Breast epithelium (tissue), 4 donors: ENCODE measurements at regions not wholly inside any gene's neighbourhood (a gene's known extent, or its start where the extent isn't known, plus 50 kb on each side); places are given as distances from the start of the nearest gene placed in this dataset.

ENCODE experiments used
- DNase-seq, 2 donors: peaks; one replicate each; pipeline ENCODE4 v3.0.0-alpha.2; 2019; ENCODE audit warnings: low spot score in 2 of 2
- H3K27ac ChIP-seq, 2 donors: fragments of 200-600 bp; sonication (generic) in 1 of 2; one replicate each; pipeline ENCODE4 v1.5.1; 2016 to 2019; ENCODE audit warnings: mild to moderate bottlenecking in 1 of 2
- H3K27me3 ChIP-seq, 2 donors: fragments of 200-600 bp; sonication (generic) in 1 of 2; one replicate each; pipeline versions ENCODE4 v1.5.1 to v1.6.0; 2017 to 2019; ENCODE audit warnings: control low read depth in 1 of 2, mild to moderate bottlenecking in 1 of 2
- H3K36me3 ChIP-seq: fragments of 200-600 bp; one replicate; pipeline ENCODE4 v1.5.1; 2019
- H3K4me1 ChIP-seq, 2 donors: fragments of 200-600 bp; sonication (generic); one replicate each; pipeline ENCODE4 v1.5.1; 2016 to 2019; ENCODE audit warnings: control low read depth in 1 of 2
- H3K4me3 ChIP-seq, 3 donors: fragments of 200-600 bp; sonication (generic); 1 replicate in 2 of 3; 2 replicates in 1 of 3; pipeline ENCODE4 v1.5.1; 2016 to 2019; ENCODE audit warnings: mild to moderate bottlenecking in 3 of 3, moderate library complexity in 2 of 3
- H3K9me3 ChIP-seq, 2 donors: fragments of 200-600 bp; sonication (generic) in 1 of 2; one replicate each; pipeline ENCODE4 v1.5.1; 2016 to 2019; ENCODE audit warnings: control low read depth in 1 of 2
- POLR2A ChIP-seq: fragments of 450-650 bp; IDR thresholded peaks from one replicate; pipeline ENCODE4 v1.6.1; 2016; ENCODE audit warnings: antibody characterized with exemption, mild to moderate bottlenecking, moderate library complexity
- POLR2AphosphoS5 ChIP-seq, 3 donors: sonication (generic); formaldehyde crosslinking; IDR thresholded peaks; one replicate each; pipeline ENCODE4 v1.6.1; 2017; ENCODE audit warnings: antibody characterized with exemption in 3 of 3
- intact Hi-C: fragments of 100-400 bp; cut with DNase I; formaldehyde crosslinking; loops from one replicate; pipeline ENCODE4 v1.15.1; 2023; ENCODE audit warnings: low total_unique reads
- TF ChIP-seq, protein P1 (sequence below), 3 donors: fragments of 450-650 bp; IDR thresholded peaks; one replicate each; pipeline ENCODE4 v1.5.1; 2016 to 2017; ENCODE audit warnings: antibody characterized with exemption in 3 of 3, mild to moderate bottlenecking in 3 of 3, moderate library complexity in 3 of 3

- DNase-seq: no peak
- Histone ChIP-seq H3K4me3 (no peak overlapping the region), H3K4me1 (no peaks in the 10 kb centered on the region), H3K9me3 (peaks cover 4 to 19% of the 10 kb centered on the region in 2 donors), H3K27ac (no peak overlapping the region), H3K36me3 (no peaks in the 10 kb centered on the region), H3K27me3 (no peaks in the 10 kb centered on the region)
- TF ChIP-seq, protein P1, sequence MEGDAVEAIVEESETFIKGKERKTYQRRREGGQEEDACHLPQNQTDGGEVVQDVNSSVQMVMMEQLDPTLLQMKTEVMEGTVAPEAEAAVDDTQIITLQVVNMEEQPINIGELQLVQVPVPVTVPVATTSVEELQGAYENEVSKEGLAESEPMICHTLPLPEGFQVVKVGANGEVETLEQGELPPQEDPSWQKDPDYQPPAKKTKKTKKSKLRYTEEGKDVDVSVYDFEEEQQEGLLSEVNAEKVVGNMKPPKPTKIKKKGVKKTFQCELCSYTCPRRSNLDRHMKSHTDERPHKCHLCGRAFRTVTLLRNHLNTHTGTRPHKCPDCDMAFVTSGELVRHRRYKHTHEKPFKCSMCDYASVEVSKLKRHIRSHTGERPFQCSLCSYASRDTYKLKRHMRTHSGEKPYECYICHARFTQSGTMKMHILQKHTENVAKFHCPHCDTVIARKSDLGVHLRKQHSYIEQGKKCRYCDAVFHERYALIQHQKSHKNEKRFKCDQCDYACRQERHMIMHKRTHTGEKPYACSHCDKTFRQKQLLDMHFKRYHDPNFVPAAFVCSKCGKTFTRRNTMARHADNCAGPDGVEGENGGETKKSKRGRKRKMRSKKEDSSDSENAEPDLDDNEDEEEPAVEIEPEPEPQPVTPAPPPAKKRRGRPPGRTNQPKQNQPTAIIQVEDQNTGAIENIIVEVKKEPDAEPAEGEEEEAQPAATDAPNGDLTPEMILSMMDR (IDR thresholded peaks at IDR 0.05): no peak
- TF ChIP-seq POLR2AphosphoS5 (IDR thresholded peaks at IDR 0.05) (no peak), POLR2A (no peak)
- intact Hi-C loops: no loop called here
These were observed 559.7 kb upstream of the ZWINT start for GRCh38 chr10:56920601-56921261.

GRCh38 chr10:56912043-56912442, 551.0 kb upstream of the ZWINT start:
- TF ChIP-seq POLR2AphosphoS5 (IDR thresholded peaks at IDR 0.05) (no peak), POLR2A (no peak)
- TF ChIP-seq, protein P1 (IDR thresholded peaks at IDR 0.05): no peak
- no peak overlapping the region for H3K4me3 ChIP-seq
- no peaks in the 10 kb centered on the region for H3K4me1 ChIP-seq
- H3K27me3 ChIP-seq: no peaks in the 10 kb centered on the region
- no peak overlapping the region for H3K27ac ChIP-seq
- no peak for DNase-seq
- H3K36me3 ChIP-seq: no peaks in the 10 kb centered on the region
- no peaks in the 10 kb centered on the region for H3K9me3 ChIP-seq
- intact Hi-C loops: no loop called here

- intact Hi-C loops: no loop called here
- no peaks in the 10 kb centered on the region for H3K9me3 ChIP-seq
- DNase-seq: no peak
- H3K4me1 ChIP-seq: no peaks in the 10 kb centered on the region
- H3K36me3 ChIP-seq: peaks cover 2% of the 10 kb centered on the region
- H3K27ac ChIP-seq: no peak overlapping the region
- H3K4me3 ChIP-seq: no peak overlapping the region
- TF ChIP-seq, protein P1 (IDR thresholded peaks at IDR 0.05): no peak
- TF ChIP-seq POLR2AphosphoS5 (IDR thresholded peaks at IDR 0.05) (no peak), POLR2A (no peak)
- H3K27me3 ChIP-seq: no peaks in the 10 kb centered on the region
These were observed 544.0 kb upstream of the ZWINT start for GRCh38 chr10:56905051-56905450.

GRCh38 chr10:56902554-56902953, 541.5 kb upstream of the ZWINT start:
- H3K36me3 ChIP-seq: peaks cover 2% of the 10 kb centered on the region
- H3K4me3 ChIP-seq: no peak overlapping the region
- no peak for DNase-seq
- TF ChIP-seq POLR2AphosphoS5 (IDR thresholded peaks at IDR 0.05) (no peak), POLR2A (no peak)
- TF ChIP-seq, protein P1 (IDR thresholded peaks at IDR 0.05): no peak
- H3K27me3 ChIP-seq: no peaks in the 10 kb centered on the region
- no peaks in the 10 kb centered on the region for H3K9me3 ChIP-seq
- intact Hi-C loops: no loop called here
- no peaks in the 10 kb centered on the region for H3K4me1 ChIP-seq
- H3K27ac ChIP-seq: no peak overlapping the region

- no peak overlapping the region for H3K4me3 ChIP-seq
- no peaks in the 10 kb centered on the region for H3K36me3 ChIP-seq
- TF ChIP-seq, protein P1 (IDR thresholded peaks at IDR 0.05): no peak
- no peak for TF ChIP-seq POLR2A
- TF ChIP-seq POLR2AphosphoS5 (IDR thresholded peaks at IDR 0.05): no peak
- intact Hi-C loops: no loop called here
- H3K4me1 ChIP-seq: no peaks in the 10 kb centered on the region
- H3K27ac ChIP-seq: no peak overlapping the region
- no peaks in the 10 kb centered on the region for H3K27me3 ChIP-seq
- no peak for DNase-seq
- peaks cover 0 to 3% of the 10 kb centered on the region in 2 donors for H3K9me3 ChIP-seq
These were observed 534.2 kb upstream of the ZWINT start for GRCh38 chr10:56895306-56895705.
